ENCODE measurements at regions not wholly inside any gene's neighbourhood (a gene's known extent, or its start where the extent isn't known, plus 50 kb on each side); places are given as distances from the start of the nearest gene placed in this dataset.

- Mint-ChIP-seq H3K27me3 (ENCODE audit: low read depth in 2 of 2) (peaks cover 45 to 61% of the 10 kb centered on the region in 2 donors), H3K4me1 (peaks cover 11 to 26% of the 10 kb centered on the region in 2 donors), H3K27ac (no peak overlapping the region), H3K4me3 (peak overlapping the region; percentile 13), H3K36me3 (no peaks in the 10 kb centered on the region), H3K9me3 (no peaks in the 10 kb centered on the region)
- Histone ChIP-seq H3K9me3 (ENCODE audit: control insufficient read depth, insufficient read depth, low read length) (no peaks in the 10 kb centered on the region), H3K4me1 (ENCODE audit: control insufficient read depth, insufficient read depth, low read length) (peaks cover 29% of the 10 kb centered on the region), H3K4me3 (ENCODE audit: low read length) (no peak overlapping the region), H3K36me3 (ENCODE audit: control insufficient read depth, insufficient read depth, low read length) (no peaks in the 10 kb centered on the region), H3K27ac (ENCODE audit: low read length) (no peak overlapping the region), H3K27me3 (ENCODE audit: control insufficient read depth, insufficient read depth, low read length) (peaks cover 36% of the 10 kb centered on the region)
- intact Hi-C loops (cut with micrococcal nuclease) = no loop called here
- TF ChIP-seq CTCF (IDR thresholded peaks at IDR 0.05) = no peak
- ATAC-seq (no peak), DNase-seq (no peak)
- 2% methylated on average over 37 of the region's 37 CpGs for WGBS (ENCODE audit: insufficient coverage)
Observed at GRCh38 chr6:21665392-21666200, 72.0 kb downstream of the SOX4 start.

- H3K9me3 ChIP-seq (ENCODE audit: control insufficient read depth, insufficient read depth, low read length) = no peaks in the 10 kb centered on the region
- intact Hi-C loops (cut with micrococcal nuclease) = no loop called here
- H3K4me3 ChIP-seq (ENCODE audit: low read length) = no peak overlapping the region
- peaks cover 36% of the 10 kb centered on the region for H3K27me3 ChIP-seq (ENCODE audit: control insufficient read depth, insufficient read depth, low read length)
- H3K27ac ChIP-seq (ENCODE audit: low read length) = no peak overlapping the region
- peaks cover 29% of the 10 kb centered on the region for H3K4me1 ChIP-seq (ENCODE audit: control insufficient read depth, insufficient read depth, low read length)
- H3K9me3 Mint-ChIP-seq = no peaks in the 10 kb centered on the region
- peak overlapping the region; percentile 13 for H3K4me3 Mint-ChIP-seq
- H3K27me3 Mint-ChIP-seq (ENCODE audit: low read depth in 2 of 2) = peaks cover 42 to 56% of the 10 kb centered on the region in 2 donors
- no peak overlapping the region for H3K27ac Mint-ChIP-seq
- DNase-seq (no peak), ATAC-seq (no peak)
- TF ChIP-seq CTCF (IDR thresholded peaks at IDR 0.05) = no peak
- no peaks in the 10 kb centered on the region for H3K36me3 Mint-ChIP-seq
- H3K36me3 ChIP-seq (ENCODE audit: control insufficient read depth, insufficient read depth, low read length) = no peaks in the 10 kb centered on the region
- peaks cover 11 to 26% of the 10 kb centered on the region in 2 donors for H3K4me1 Mint-ChIP-seq
- under 1% methylated on average over 28 of the region's 33 CpGs for WGBS (ENCODE audit: insufficient coverage)
Observed at GRCh38 chr6:21666201-21666691, 72.7 kb downstream of the SOX4 start.

GRCh38 chr6:21666853-21667681 is 73.5 kb downstream of the SOX4 start:
- H3K27ac ChIP-seq (ENCODE audit: low read length) = no peak overlapping the region
- H3K27ac Mint-ChIP-seq = no peak overlapping the region
- no peaks in the 10 kb centered on the region for H3K9me3 Mint-ChIP-seq
- H3K4me3 Mint-ChIP-seq = no peak overlapping the region
- H3K27me3 Mint-ChIP-seq (ENCODE audit: low read depth in 2 of 2) = peaks cover 41 to 54% of the 10 kb centered on the region in 2 donors
- WGBS (ENCODE audit: insufficient coverage) = 6% methylated on average over 27 of the region's 27 CpGs
- no peak for DNase-seq
- TF ChIP-seq CTCF (IDR thresholded peaks at IDR 0.05) = no peak
- H3K4me3 ChIP-seq (ENCODE audit: low read length) = no peak overlapping the region
- H3K4me1 Mint-ChIP-seq = peaks cover 11 to 26% of the 10 kb centered on the region in 2 donors
- H3K9me3 ChIP-seq (ENCODE audit: control insufficient read depth, insufficient read depth, low read length) = no peaks in the 10 kb centered on the region
- no peaks in the 10 kb centered on the region for H3K36me3 ChIP-seq (ENCODE audit: control insufficient read depth, insufficient read depth, low read length)
- H3K4me1 ChIP-seq (ENCODE audit: control insufficient read depth, insufficient read depth, low read length) = peaks cover 29% of the 10 kb centered on the region
- peaks cover 36% of the 10 kb centered on the region for H3K27me3 ChIP-seq (ENCODE audit: control insufficient read depth, insufficient read depth, low read length)
- H3K36me3 Mint-ChIP-seq = no peaks in the 10 kb centered on the region
- intact Hi-C loops (cut with micrococcal nuclease) = no loop called here
- ATAC-seq = no peak
